AG09319 (cell line): ENCODE measurements at regions not wholly inside any gene's neighbourhood (a gene's known extent, or its start where the extent isn't known, plus 50 kb on each side); places are given as distances from the start of the nearest gene placed in this dataset.

Experiments used
- DNase-seq: peaks from one replicate; pipeline ENCODE4 v3.0.0-alpha.2; 2010; ENCODE audit warnings: low read depth; ENCODE audit errors: extremely low read depth
- CTCF ChIP-seq: IDR thresholded peaks from 2 replicates; pipeline ENCODE4 v1.5.1; 2011; ENCODE audit warnings: low read depth, mild to moderate bottlenecking, inconsistent platforms, low read length, moderate library complexity

DNA sequence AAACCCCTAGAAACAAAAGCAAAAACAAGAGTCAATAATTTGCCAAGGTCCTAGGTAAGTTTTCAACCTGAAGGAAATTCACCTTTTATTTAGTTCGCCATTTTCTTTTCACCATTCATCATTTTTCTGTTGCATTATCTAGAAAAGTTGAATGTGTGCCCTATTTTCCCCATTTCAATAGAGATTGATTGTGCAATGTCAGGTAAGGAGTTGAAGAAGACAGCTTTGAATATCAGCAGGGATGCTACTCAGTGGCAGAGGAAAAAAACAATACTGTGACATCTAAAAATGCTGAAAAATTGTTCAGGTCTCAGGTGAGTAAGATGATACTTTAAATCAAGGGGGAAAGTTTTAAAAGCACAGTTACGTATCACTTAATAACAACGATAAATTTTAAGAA is 813.7 kb downstream of the DTWD2 start:
- no peak for TF ChIP-seq CTCF
- DNase-seq, result no peak

DNA sequence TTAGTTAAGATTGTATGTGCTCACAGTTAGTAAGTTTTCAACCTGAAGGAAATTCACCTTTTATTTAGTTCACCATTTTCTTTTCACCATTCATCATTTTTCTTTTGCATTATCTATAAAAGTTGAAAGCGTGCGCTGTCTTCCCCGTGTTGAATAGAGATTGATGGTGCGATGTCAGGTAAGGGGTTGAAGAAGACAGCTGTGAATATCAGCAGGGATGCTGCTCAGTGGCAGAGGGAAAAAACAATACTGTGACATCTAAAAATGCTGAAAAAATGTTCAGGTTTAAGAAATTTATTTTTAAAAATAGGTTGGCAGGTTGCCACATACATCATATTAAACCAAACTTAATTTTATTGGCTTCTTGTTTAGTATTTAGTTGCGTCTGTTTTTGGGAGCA is 815.0 kb downstream of the DTWD2 start:
- DNase-seq, result no peak
- TF ChIP-seq CTCF, result no peak

GRCh38 chr5:118165619-118166018 is 822.7 kb downstream of the DTWD2 start:
- no peak for TF ChIP-seq CTCF

DNA sequence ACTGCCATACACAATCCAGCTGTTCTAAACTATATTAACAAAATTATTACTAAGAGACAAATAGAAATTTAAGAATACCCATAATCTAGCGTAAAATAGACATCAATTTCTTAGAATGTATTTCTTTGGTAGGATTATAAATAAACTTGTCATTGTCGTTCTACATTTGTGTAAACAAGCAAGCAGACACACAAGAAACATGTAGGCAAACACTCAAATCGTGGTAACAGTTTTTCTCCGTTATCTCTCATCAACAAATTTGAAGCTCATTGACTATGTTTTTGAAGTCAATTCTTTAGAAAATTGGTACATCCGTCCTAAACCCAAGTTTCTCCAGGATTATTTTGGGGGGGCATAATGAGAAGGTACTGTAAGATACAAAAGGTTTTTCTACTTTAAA is 832.2 kb downstream of the DTWD2 start:
- no peak for DNase-seq
- no peak for TF ChIP-seq CTCF

More at GRCh38 chr5:118165619-118166018, 822.7 kb downstream of the DTWD2 start:
- no peak for DNase-seq

GRCh38 chr5:118146824-118147223 is 841.5 kb downstream of the DTWD2 start:
- no peak for TF ChIP-seq CTCF
- DNase-seq, result no peak

- DNase-seq, result no peak
- no peak for TF ChIP-seq CTCF
Observed at GRCh38 chr5:118144540-118144939, 843.8 kb downstream of the DTWD2 start.

GRCh38 chr5:118139361-118139760 is 849.0 kb downstream of the DTWD2 start:
- TF ChIP-seq CTCF, result no peak
- DNase-seq, result no peak
